Activated T-helper 2 cell treated with anti-CD3 and anti-CD28 coated beads, Interferon-gamma antibody, Interleukin-2, Interleukin-4, amounts not matched to agents 10 μg/mL and 5 μg/mL and 100 μg/mL, durations not matched to agents 14 hours and 24 hours and 36 hours (primary cell): ENCODE measurements at regions not wholly inside any gene's neighbourhood (a gene's known extent, or its start where the extent isn't known, plus 50 kb on each side); places are given as distances from the start of the nearest gene placed in this dataset.

Source experiments
- DNase-seq: peaks from one replicate; pipeline ENCODE4 v3.0.0; 2021; ENCODE audit warnings: low spot score
- H3K27ac Mint-ChIP-seq: one replicate; pipeline ENCODE4 v1.8.0; 2021; ENCODE audit warnings: mixed read lengths
- H3K27me3 Mint-ChIP-seq: one replicate; pipeline ENCODE4 v1.8.0; 2021; ENCODE audit warnings: low read depth, mixed read lengths
- H3K36me3 Mint-ChIP-seq: one replicate; pipeline ENCODE4 v1.8.0; 2021; ENCODE audit warnings: low read depth, mixed read lengths
- H3K4me1 Mint-ChIP-seq: one replicate; pipeline ENCODE4 v1.8.0; 2021; ENCODE audit warnings: low read depth, mixed read lengths
- H3K4me3 Mint-ChIP-seq: one replicate; pipeline ENCODE4 v1.8.0; 2021; ENCODE audit warnings: low read depth, mild to moderate bottlenecking, moderate library complexity, mixed read lengths
- H3K9me3 Mint-ChIP-seq: one replicate; pipeline ENCODE4 v1.8.0; 2021; ENCODE audit warnings: mixed read lengths
- intact Hi-C: fragments of 100-400 bp; cut with micrococcal nuclease; formaldehyde crosslinking; loops from one replicate; pipeline ENCODE4 v1.15.1; 2023

- Mint-ChIP-seq H3K27ac (peak overlapping the region; percentile 94), H3K4me1 (peaks cover 78% of the 10 kb centered on the region)
- intact Hi-C loops = loop anchor here (1.0 to 10.0 kb wide), 18 partner anchors 23 to 1239 kb away; partner anchors contain the start of gene SUPT3H
Measured at GRCh38 chr6:45714006-45714730, 301.5 kb downstream of the CLIC5 start.

More at GRCh38 chr6:45714006-45714730, 301.5 kb downstream of the CLIC5 start:
- DNase-seq = no peak
- Mint-ChIP-seq H3K36me3 (peaks cover 2% of the 10 kb centered on the region), H3K27me3 (no peaks in the 10 kb centered on the region), H3K9me3 (no peaks in the 10 kb centered on the region), H3K4me3 (peak overlapping the region; percentile 53)
